GM23248 (cell line): ENCODE measurements at regions not wholly inside any gene's neighbourhood (a gene's known extent, or its start where the extent isn't known, plus 50 kb on each side); places are given as distances from the start of the nearest gene placed in this dataset.

ENCODE experiments used
- EZH2 ChIP-seq: fragments of 200-600 bp; sonication (generic); IDR thresholded peaks from 2 replicates; pipeline ENCODE4 v1.6.1; 2018; ENCODE audit warnings: antibody characterized with exemption, mild to moderate bottlenecking; ENCODE audit not compliant: insufficient read depth, poor library complexity, severe bottlenecking
- EZH2phosphoT487 ChIP-seq: fragments of 200-600 bp; sonication (generic); IDR thresholded peaks from 2 replicates; pipeline ENCODE4 v1.6.1; 2018; ENCODE audit warnings: antibody characterized with exemption, moderate library complexity, mild to moderate bottlenecking, low read depth; ENCODE audit not compliant: insufficient read depth

- TF ChIP-seq EZH2 = no peak
- no peak for TF ChIP-seq EZH2phosphoT487
Observed at GRCh38 chr2:120501591-120501990, 155.7 kb downstream of the INHBB start.
